ENCODE measurements at regions not wholly inside any gene's neighbourhood (a gene's known extent, or its start where the extent isn't known, plus 50 kb on each side); places are given as distances from the start of the nearest gene placed in this dataset.

DNA sequence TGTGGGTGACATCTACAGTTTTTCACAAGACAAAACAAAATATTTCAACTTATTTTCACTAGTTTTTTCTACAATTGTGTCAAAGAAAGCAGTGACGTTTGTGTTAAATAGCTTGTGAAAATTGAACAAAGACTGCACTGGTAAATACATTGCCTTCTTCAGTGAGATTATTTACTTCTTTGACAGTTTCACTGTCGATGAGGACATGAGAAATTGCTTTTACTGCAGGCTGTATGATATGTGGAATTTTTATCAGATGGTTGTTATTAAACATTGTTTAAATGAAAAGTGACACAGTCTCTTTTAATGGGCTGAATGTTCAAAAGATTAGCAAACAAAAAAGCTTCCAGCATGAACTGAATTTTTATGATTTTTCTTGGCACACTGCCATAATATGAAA, 773.9 kb upstream of the CADM2 start:
- no peak for DNase-seq (ENCODE audit: low read depth)
- TF ChIP-seq, protein P1, sequence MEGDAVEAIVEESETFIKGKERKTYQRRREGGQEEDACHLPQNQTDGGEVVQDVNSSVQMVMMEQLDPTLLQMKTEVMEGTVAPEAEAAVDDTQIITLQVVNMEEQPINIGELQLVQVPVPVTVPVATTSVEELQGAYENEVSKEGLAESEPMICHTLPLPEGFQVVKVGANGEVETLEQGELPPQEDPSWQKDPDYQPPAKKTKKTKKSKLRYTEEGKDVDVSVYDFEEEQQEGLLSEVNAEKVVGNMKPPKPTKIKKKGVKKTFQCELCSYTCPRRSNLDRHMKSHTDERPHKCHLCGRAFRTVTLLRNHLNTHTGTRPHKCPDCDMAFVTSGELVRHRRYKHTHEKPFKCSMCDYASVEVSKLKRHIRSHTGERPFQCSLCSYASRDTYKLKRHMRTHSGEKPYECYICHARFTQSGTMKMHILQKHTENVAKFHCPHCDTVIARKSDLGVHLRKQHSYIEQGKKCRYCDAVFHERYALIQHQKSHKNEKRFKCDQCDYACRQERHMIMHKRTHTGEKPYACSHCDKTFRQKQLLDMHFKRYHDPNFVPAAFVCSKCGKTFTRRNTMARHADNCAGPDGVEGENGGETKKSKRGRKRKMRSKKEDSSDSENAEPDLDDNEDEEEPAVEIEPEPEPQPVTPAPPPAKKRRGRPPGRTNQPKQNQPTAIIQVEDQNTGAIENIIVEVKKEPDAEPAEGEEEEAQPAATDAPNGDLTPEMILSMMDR (IDR thresholded peaks at IDR 0.05; ENCODE audit: low read length, missing control alignments) = no peak
- no peak overlapping the region for H3K4me3 ChIP-seq (replicated peaks; ENCODE audit: low read depth, low read length)

DNA sequence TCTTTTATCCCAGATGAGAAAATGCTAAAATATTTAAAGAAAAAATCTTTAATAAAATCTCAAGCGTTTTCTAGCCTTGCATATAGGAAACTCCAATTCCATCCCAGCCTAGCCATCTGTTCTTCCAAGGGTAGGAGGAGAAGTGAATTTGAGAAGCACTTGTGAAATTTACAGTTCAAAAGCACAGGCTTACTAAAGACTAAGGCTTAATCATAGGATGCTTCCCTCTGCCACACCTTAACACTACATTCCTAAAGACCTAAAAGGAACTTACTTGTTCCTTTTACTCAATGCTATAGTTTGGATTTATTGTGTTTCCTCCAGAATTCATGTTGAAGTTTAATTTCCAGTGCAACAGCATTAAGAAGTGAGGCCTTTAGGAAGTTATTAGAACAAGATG, 764.8 kb upstream of the CADM2 start:
- DNase-seq (ENCODE audit: low read depth) = no peak
- TF ChIP-seq, protein P1 (IDR thresholded peaks at IDR 0.05; ENCODE audit: low read length, missing control alignments) = no peak
- H3K4me3 ChIP-seq (replicated peaks; ENCODE audit: low read depth, low read length) = no peak overlapping the region

DNA sequence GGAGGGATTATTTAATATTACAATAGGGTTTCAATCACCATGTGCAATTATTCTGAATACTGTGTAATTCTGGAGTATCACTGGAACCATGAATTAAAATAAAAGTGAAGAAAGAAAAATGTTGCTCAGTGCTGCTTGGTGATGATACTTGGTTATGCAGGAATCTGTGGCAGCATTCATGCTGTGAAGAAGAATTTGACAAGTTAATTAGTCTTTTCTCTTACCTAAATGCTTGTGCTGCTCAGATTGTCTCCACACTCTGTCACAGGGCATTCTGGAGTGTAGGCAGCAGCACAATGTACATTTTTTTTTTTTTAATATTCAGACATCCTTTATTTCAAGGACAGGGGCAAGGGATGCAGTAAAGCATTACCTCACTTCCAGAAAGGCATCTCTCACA, 749.3 kb upstream of the CADM2 start:
- TF ChIP-seq, protein P1 (IDR thresholded peaks at IDR 0.05; ENCODE audit: low read length, missing control alignments) = no peak
- no peak for DNase-seq (ENCODE audit: low read depth)
- H3K4me3 ChIP-seq (replicated peaks; ENCODE audit: low read depth, low read length) = no peak overlapping the region

DNA sequence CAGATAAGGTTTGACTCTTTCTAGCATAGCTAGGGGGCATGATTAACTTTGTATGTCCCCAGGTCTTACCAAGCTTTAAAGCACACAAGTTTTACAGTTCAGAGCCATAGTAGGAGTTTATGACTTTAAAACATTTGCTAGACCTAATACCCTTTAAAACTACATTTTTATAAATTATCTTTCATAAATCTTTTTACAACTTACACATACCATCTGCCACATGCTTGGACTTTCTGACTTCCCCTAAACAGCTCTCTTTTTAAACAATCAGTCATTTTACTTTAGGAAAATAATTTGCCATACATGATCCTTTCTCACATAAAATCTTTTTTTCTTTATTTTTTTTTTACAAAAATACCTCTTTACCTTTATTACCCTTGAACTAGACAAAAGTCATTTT, 735.3 kb upstream of the CADM2 start:
- TF ChIP-seq, protein P1 (IDR thresholded peaks at IDR 0.05; ENCODE audit: low read length, missing control alignments) = no peak
- DNase-seq (ENCODE audit: low read depth) = no peak
- no peak overlapping the region for H3K4me3 ChIP-seq (replicated peaks; ENCODE audit: low read depth, low read length)

DNA sequence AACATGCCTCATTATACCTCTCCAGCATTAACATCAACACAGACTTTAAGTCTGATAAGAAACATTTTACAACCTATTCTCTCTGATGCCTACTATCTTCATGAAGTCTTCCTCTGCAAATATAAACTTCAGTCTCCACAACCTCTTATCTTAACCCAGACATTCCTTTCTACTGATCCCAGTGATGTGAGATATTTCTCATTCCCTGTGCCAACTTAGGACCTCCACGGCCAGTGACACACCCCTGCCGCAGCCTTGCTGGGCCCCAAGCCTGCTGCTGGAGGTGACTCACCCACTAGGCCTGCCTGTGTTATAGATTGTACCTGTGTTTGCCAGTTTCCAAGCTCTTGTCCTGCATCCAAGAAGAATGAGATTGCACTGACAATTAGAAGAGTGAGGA, 734.5 kb upstream of the CADM2 start:
- TF ChIP-seq, protein P1 (IDR thresholded peaks at IDR 0.05; ENCODE audit: low read length, missing control alignments) = no peak
- DNase-seq (ENCODE audit: low read depth) = no peak
- H3K4me3 ChIP-seq (replicated peaks; ENCODE audit: low read depth, low read length) = no peak overlapping the region

DNA sequence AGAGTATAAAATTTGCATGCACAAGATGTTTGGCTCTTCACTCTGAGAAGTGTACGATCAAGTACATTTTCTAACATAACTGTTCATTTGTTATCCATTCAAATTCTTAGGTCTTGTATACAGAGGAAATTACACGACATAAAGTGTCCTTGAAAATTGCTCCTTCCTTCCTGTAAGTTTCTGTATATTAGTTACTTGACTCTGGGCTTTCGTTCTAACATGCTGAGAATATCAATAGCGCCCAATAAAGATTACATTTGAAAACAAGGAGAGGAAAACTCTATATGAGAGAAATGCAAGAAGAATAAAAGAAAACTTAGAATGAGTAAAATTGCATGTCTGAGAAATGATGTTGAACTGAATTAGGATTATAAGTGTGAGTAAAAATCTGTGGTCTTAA, 722.5 kb upstream of the CADM2 start:
- H3K4me3 ChIP-seq (replicated peaks; ENCODE audit: low read depth, low read length) = no peak overlapping the region
- TF ChIP-seq, protein P1 (IDR thresholded peaks at IDR 0.05; ENCODE audit: low read length, missing control alignments) = no peak
- no peak for DNase-seq (ENCODE audit: low read depth)

DNA sequence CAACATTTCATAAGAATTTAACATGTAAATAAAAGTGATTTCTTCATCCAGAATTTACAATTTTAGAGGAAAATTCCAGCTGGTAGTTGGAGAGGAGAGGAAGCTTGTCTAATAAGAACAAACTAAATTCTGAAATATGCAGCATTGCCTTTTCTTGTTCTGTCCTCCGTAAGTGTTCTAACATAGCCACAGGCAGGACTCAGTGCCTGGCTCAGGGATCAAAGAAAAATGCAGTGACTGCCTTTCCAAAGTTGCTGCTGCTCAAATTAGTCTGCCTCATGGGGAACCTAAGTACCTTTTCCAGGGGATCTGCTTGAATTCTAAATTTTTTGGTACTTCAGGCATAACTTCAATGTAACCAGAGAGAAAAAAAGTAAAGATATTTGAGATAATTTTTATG, 713.0 kb upstream of the CADM2 start:
- no peak overlapping the region for H3K4me3 ChIP-seq (replicated peaks; ENCODE audit: low read depth, low read length)
- TF ChIP-seq, protein P1 (IDR thresholded peaks at IDR 0.05; ENCODE audit: low read length, missing control alignments) = no peak
- DNase-seq (ENCODE audit: low read depth) = no peak

All from fibroblast of pulmonary artery (primary cell).